GM18526 (cell line): ENCODE measurements at regions not wholly inside any gene's neighbourhood (a gene's known extent, or its start where the extent isn't known, plus 50 kb on each side); places are given as distances from the start of the nearest gene placed in this dataset.

Source experiments
- POLR2A ChIP-seq: IDR thresholded peaks from 3 replicates; pipeline ENCODE4 v1.6.1; 2011; ENCODE audit not compliant: insufficient read length; ENCODE audit errors: extremely low read depth

DNA sequence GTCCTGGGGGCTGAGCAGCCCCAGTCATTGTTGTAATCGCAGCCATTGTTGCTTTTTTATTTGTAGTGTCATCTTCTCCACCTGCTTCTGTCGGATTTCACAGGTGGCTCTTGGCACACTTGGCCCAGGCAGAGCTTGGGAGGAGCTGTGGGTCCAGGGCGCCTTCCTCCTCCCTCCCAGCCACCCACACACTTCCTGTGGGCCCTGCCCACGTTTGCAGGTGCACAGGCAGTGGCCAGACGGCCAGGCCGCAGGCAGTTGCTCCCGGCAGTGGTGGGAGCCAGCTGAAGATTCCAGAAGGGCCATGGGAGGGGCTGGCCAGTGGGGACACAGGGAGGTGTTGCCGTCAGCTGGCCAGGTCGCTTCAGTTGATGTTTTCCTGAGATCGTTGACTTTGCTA, 1191.9 kb downstream of the BRD1 start:
- TF ChIP-seq POLR2A: no peak

DNA sequence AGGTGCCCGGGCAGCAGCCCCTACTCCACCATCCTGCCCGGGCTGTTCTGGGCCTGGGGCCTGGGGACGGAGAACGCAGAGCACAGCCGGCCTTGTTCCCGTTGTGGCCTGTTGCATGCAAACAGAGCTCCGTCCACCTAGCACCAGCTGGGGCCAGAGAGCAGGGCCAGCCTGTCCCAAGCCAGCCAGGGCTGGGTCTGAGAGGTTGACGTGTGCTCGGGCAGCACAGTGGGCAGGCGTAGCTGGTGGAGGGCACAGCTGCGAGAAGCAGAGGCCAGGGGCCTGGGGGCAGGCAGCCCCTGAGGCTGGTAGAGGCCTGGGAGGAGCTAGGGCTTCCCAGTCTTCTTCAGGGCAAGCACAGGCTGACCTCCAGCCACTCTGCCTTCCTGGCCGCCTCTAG, 1192.6 kb downstream of the BRD1 start:
- no peak for TF ChIP-seq POLR2A

GRCh38 chr22:48633996-48634836, 1193.5 kb downstream of the BRD1 start:
- no peak for TF ChIP-seq POLR2A

- TF ChIP-seq POLR2A: no peak
Observed at GRCh38 chr22:48632646-48633246, 1194.9 kb downstream of the BRD1 start.

- TF ChIP-seq POLR2A: no peak
Observed at GRCh38 chr22:48631288-48631863, 1196.3 kb downstream of the BRD1 start.

- no peak for TF ChIP-seq POLR2A
Observed at GRCh38 chr22:48630848-48631247, 1196.8 kb downstream of the BRD1 start.

GRCh38 chr22:48630433-48630754, 1197.3 kb downstream of the BRD1 start:
- no peak for TF ChIP-seq POLR2A

GRCh38 chr22:48629631-48630432, 1197.8 kb downstream of the BRD1 start:
- no peak for TF ChIP-seq POLR2A

- no peak for TF ChIP-seq POLR2A
Observed at GRCh38 chr22:48628891-48629543, 1198.7 kb downstream of the BRD1 start.

- TF ChIP-seq POLR2A: no peak
Observed at GRCh38 chr22:48627966-48628365, 1199.7 kb downstream of the BRD1 start.

- TF ChIP-seq POLR2A: no peak
Observed at GRCh38 chr22:48627203-48627602, 1200.5 kb downstream of the BRD1 start.

DNA sequence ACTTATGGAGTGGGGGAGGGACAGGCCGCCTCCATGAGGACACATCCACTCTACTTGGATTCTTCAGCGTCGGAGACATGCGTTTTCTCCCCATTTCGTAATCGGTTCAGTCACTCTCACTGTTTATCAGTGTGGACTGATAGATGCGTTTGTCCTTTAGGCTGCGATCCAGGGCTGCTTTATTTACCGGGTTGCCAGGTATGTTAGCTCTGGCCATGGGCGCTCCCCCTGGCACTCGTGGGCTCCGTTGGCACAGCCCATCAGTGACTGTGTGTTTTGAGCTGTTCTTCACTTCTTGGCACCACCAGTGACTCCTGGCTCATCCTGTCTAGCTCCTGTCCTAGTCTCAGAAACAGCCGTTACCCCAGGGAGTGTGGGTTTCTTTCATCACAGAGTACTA, 1203.3 kb downstream of the BRD1 start:
- TF ChIP-seq POLR2A: no peak

DNA sequence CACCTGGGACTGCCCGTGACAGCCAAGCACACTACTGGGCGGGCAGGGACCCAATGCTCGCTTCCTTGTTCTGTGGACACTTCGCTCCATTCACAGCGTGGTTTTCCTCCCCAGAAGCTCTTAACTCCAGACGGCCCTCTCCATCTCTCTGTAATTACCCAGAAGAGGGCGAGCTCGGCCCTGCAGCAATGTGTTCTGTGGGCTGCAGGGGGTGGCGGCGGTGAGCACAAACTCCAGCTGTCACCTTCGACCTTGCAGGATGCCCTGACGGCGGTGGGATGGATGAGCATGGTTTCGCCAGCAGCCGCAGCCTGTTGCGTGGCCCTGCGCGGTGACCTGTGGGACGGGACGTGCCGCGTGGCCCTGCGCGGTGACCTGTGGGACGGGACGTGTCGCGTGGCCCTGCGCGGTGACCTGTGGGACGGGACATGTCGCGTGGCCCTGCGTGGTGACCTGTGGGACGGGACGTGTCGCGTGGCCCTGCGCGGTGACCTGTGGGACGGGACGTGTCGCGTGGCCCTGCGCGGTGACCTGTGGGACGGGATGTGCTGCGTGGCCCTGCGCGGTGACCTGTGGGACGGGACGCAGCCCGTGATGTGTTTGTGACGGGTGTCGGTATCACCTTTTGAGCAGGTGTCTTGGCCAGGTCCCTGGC, 1204.7 kb downstream of the BRD1 start:
- no peak for TF ChIP-seq POLR2A

DNA sequence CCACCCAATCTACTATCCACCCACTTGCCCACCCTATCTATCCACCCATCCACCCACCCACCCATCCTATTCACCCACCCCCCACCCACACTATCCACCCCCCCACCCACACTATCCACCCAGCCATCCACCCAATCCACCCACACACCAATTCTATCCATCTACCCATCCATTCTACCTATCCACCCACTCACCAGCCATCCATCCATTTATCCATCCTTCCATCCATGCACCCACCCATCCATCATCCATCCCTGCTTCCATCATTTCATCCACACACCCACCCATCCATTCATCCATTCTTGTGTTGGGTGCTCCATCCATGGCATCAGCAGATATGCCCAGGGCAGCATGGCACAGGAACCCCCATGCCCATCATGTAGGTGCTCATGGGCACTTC, 1206.6 kb downstream of the BRD1 start:
- no peak for TF ChIP-seq POLR2A

- TF ChIP-seq POLR2A: no peak
Observed at GRCh38 chr22:48619721-48620120, 1208.0 kb downstream of the BRD1 start.
